ENCODE measurements at regions not wholly inside any gene's neighbourhood (a gene's known extent, or its start where the extent isn't known, plus 50 kb on each side); places are given as distances from the start of the nearest gene placed in this dataset.

- Histone ChIP-seq H3K36me3 (ENCODE audit: control insufficient read depth, insufficient read depth, low read length) (no peaks in the 10 kb centered on the region), H3K27me3 (ENCODE audit: control insufficient read depth, insufficient read depth, low read length) (no peaks in the 10 kb centered on the region), H3K4me1 (ENCODE audit: control insufficient read depth, insufficient read depth, low read length) (no peaks in the 10 kb centered on the region), H3K27ac (ENCODE audit: low read length) (no peak overlapping the region), H3K9me3 (ENCODE audit: control insufficient read depth, low read depth, low read length) (no peaks in the 10 kb centered on the region), H3K4me3 (ENCODE audit: low read length) (no peak overlapping the region)
- WGBS (ENCODE audit: insufficient coverage, low lambda C conversion rate): no CpG with 5 or more reads among the region's 1 CpG
- no peak for DNase-seq
These were observed 253.2 kb upstream of the GRIP1 start for GRCh38 chr12:66932126-66932525.

DNA sequence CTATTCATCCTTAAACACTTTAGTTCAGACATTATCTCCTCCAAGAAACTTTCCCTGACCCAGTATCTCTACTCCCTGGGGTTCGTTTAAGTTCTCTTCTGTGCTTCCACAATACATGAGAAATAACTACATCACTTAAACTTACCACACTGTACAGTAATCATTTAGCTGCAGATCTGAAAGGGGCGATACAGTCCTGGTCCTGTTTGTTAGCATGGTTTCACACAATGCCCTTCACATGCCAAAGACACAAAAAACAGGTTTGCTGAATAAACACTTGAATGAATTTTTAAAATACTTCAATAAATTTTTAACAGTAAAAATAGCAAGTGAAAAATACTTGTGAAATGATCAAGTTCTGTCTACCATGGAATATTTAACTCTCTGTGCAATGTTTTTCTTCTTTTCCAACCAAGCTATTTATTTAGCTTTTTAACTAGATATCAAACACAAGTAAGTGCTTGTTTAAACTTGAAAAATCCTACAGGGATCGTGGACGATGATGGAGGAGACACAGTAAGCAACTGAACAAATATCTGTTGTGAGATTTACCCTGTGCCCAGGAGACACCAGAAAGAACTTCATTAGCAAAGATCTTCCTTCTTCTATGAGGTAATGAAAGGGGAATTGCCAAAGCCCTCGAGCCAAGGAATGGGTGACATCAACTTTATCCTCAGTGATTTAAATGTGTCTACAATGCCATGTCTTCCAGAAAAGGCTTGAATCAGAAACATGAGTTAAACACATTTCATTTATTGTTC is 255.6 kb upstream of the GRIP1 start:
- Histone ChIP-seq H3K9me3 (ENCODE audit: control insufficient read depth, low read depth, low read length) (no peaks in the 10 kb centered on the region), H3K4me1 (ENCODE audit: control insufficient read depth, insufficient read depth, low read length) (no peaks in the 10 kb centered on the region), H3K27me3 (ENCODE audit: control insufficient read depth, insufficient read depth, low read length) (no peaks in the 10 kb centered on the region), H3K27ac (ENCODE audit: low read length) (no peak overlapping the region), H3K36me3 (ENCODE audit: control insufficient read depth, insufficient read depth, low read length) (no peaks in the 10 kb centered on the region), H3K4me3 (ENCODE audit: low read length) (no peak overlapping the region)
- WGBS (ENCODE audit: insufficient coverage, low lambda C conversion rate): 60% methylated on average over 1 of the region's 5 CpGs
- DNase-seq: no peak

DNA sequence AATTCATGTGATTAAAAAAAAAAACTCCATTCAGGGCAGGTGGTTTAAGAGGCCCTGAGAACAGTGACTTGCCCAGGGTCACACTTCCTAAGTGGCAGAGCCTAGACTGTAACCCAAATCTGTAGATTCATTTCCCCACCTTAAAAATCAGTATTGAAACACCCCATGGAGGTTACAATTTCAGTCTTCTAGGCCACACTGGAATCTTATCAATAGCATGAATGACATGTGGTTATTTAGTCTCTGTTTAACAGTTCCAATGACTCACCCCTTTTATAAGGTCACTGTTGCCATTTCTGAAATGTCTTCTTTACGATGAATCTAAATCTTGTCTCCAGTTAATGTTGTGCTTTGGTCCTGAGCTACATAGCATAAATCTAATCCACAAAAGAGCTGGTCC is 262.3 kb upstream of the GRIP1 start:
- H3K36me3 ChIP-seq (ENCODE audit: control insufficient read depth, insufficient read depth, low read length): no peaks in the 10 kb centered on the region
- H3K27ac ChIP-seq (ENCODE audit: low read length): no peak overlapping the region
- H3K27me3 ChIP-seq (ENCODE audit: control insufficient read depth, insufficient read depth, low read length): no peaks in the 10 kb centered on the region
- whole genome bisulfite sequencing (ENCODE audit: insufficient coverage, low lambda C conversion rate): no CpG with 5 or more reads among the region's 1 CpG
- H3K4me3 ChIP-seq (ENCODE audit: low read length): no peak overlapping the region
- no peaks in the 10 kb centered on the region for H3K9me3 ChIP-seq (ENCODE audit: control insufficient read depth, low read depth, low read length)
- DNase-seq: no peak
- H3K4me1 ChIP-seq (ENCODE audit: control insufficient read depth, insufficient read depth, low read length): no peaks in the 10 kb centered on the region

DNA sequence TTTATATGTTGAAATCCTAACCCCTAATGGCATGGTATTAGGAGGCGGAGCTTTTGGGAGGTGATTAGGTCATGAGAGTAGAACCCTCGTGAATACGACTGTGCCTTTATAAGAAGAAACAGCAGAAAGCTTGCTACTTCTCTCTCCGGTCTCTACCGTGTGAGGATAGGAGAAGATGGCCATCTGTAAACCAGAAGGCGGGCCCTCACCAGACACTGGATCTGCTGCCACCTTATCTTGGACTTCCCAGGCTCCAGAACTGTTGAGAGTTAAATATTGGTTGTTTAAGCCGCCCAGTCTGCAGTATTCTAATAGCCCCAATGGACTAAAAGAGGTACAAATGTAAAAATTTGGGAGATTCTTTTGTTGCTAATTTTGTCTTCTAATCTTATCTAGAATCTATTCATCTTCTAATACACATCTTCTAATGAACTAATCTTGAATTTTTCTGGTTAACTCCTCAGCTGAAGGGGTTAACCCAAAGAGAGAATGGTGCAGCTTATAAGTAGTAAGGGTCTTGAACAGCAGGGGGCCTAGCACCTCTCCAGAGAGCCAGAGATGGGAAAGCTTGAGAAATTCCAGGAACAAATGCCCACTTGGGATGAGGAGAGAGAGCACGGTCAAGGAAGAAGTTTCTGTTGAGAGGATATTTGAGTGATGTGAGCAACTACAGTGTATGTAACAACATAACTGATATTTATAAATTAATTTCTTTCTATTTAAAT is 264.0 kb upstream of the GRIP1 start:
- Histone ChIP-seq H3K27ac (ENCODE audit: low read length) (no peak overlapping the region), H3K4me1 (ENCODE audit: control insufficient read depth, insufficient read depth, low read length) (no peaks in the 10 kb centered on the region), H3K27me3 (ENCODE audit: control insufficient read depth, insufficient read depth, low read length) (no peaks in the 10 kb centered on the region), H3K36me3 (ENCODE audit: control insufficient read depth, insufficient read depth, low read length) (no peaks in the 10 kb centered on the region), H3K9me3 (ENCODE audit: control insufficient read depth, low read depth, low read length) (no peaks in the 10 kb centered on the region), H3K4me3 (ENCODE audit: low read length) (no peak overlapping the region)
- no CpG with 5 or more reads among the region's 8 CpGs for WGBS (ENCODE audit: insufficient coverage, low lambda C conversion rate)
- DNase-seq: no peak

- 100% methylated on average over 1 of the region's 2 CpGs for WGBS (ENCODE audit: insufficient coverage, low lambda C conversion rate)
These were observed 265.5 kb upstream of the GRIP1 start for GRCh38 chr12:66944365-66944764.

GRCh38 chr12:66945189-66945817 is 266.4 kb upstream of the GRIP1 start:
- 76% methylated on average over 2 of the region's 6 CpGs for WGBS (ENCODE audit: insufficient coverage, low lambda C conversion rate)
- no peak overlapping the region for H3K27ac ChIP-seq (ENCODE audit: low read length)
- H3K9me3 ChIP-seq (ENCODE audit: control insufficient read depth, low read depth, low read length): no peaks in the 10 kb centered on the region
- no peak overlapping the region for H3K4me3 ChIP-seq (ENCODE audit: low read length)
- no peaks in the 10 kb centered on the region for H3K4me1 ChIP-seq (ENCODE audit: control insufficient read depth, insufficient read depth, low read length)
- no peak for DNase-seq
- no peaks in the 10 kb centered on the region for H3K36me3 ChIP-seq (ENCODE audit: control insufficient read depth, insufficient read depth, low read length)
- H3K27me3 ChIP-seq (ENCODE audit: control insufficient read depth, insufficient read depth, low read length): no peaks in the 10 kb centered on the region

More at GRCh38 chr12:66944365-66944764, 265.5 kb upstream of the GRIP1 start:
- Histone ChIP-seq H3K27me3 (ENCODE audit: control insufficient read depth, insufficient read depth, low read length) (no peaks in the 10 kb centered on the region), H3K4me1 (ENCODE audit: control insufficient read depth, insufficient read depth, low read length) (no peaks in the 10 kb centered on the region), H3K36me3 (ENCODE audit: control insufficient read depth, insufficient read depth, low read length) (no peaks in the 10 kb centered on the region), H3K4me3 (ENCODE audit: low read length) (no peak overlapping the region), H3K9me3 (ENCODE audit: control insufficient read depth, low read depth, low read length) (no peaks in the 10 kb centered on the region), H3K27ac (ENCODE audit: low read length) (no peak overlapping the region)
- DNase-seq: no peak

DNA sequence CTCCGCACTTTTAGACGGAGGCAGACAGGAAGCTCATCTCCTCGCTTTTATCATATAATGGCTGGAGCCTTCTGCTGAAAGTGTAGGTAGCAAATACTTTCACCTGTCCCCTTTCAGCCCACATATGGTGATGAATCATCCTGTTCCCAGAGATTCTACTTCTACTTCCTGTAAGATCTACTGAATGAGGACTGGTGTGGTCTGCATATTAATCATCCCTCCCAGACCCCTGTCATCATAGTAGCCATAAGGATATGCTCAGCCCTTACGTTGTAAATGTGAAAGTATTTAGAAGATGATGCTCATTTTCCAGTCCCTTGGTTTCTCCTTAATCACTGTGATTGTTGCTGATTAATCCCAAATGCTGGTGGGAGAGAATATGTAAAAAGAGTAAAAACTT is 268.2 kb upstream of the GRIP1 start:
- no peaks in the 10 kb centered on the region for H3K9me3 ChIP-seq (ENCODE audit: control insufficient read depth, low read depth, low read length)
- H3K4me3 ChIP-seq (ENCODE audit: low read length): no peak overlapping the region
- H3K27ac ChIP-seq (ENCODE audit: low read length): no peak overlapping the region
- H3K27me3 ChIP-seq (ENCODE audit: control insufficient read depth, insufficient read depth, low read length): no peaks in the 10 kb centered on the region
- H3K36me3 ChIP-seq (ENCODE audit: control insufficient read depth, insufficient read depth, low read length): no peaks in the 10 kb centered on the region
- no peak for DNase-seq
- H3K4me1 ChIP-seq (ENCODE audit: control insufficient read depth, insufficient read depth, low read length): no peaks in the 10 kb centered on the region
- no CpG with 5 or more reads among the region's 4 CpGs for WGBS (ENCODE audit: insufficient coverage, low lambda C conversion rate)

GRCh38 chr12:66952668-66953067 is 273.8 kb upstream of the GRIP1 start:
- 80% methylated on average over 1 of the region's 1 CpG for WGBS (ENCODE audit: insufficient coverage, low lambda C conversion rate)
- DNase-seq: no peak
- no peaks in the 10 kb centered on the region for H3K9me3 ChIP-seq (ENCODE audit: control insufficient read depth, low read depth, low read length)
- no peak overlapping the region for H3K27ac ChIP-seq (ENCODE audit: low read length)
- no peaks in the 10 kb centered on the region for H3K4me1 ChIP-seq (ENCODE audit: control insufficient read depth, insufficient read depth, low read length)
- H3K36me3 ChIP-seq (ENCODE audit: control insufficient read depth, insufficient read depth, low read length): no peaks in the 10 kb centered on the region
- H3K27me3 ChIP-seq (ENCODE audit: control insufficient read depth, insufficient read depth, low read length): no peaks in the 10 kb centered on the region
- H3K4me3 ChIP-seq (ENCODE audit: low read length): no peak overlapping the region

- no peak overlapping the region for H3K4me3 ChIP-seq (ENCODE audit: low read length)
- H3K36me3 ChIP-seq (ENCODE audit: control insufficient read depth, insufficient read depth, low read length): no peaks in the 10 kb centered on the region
- H3K4me1 ChIP-seq (ENCODE audit: control insufficient read depth, insufficient read depth, low read length): no peaks in the 10 kb centered on the region
- H3K27ac ChIP-seq (ENCODE audit: low read length): no peak overlapping the region
- WGBS (ENCODE audit: insufficient coverage, low lambda C conversion rate): no CpG with 5 or more reads among the region's 3 CpGs
- no peaks in the 10 kb centered on the region for H3K27me3 ChIP-seq (ENCODE audit: control insufficient read depth, insufficient read depth, low read length)
- no peaks in the 10 kb centered on the region for H3K9me3 ChIP-seq (ENCODE audit: control insufficient read depth, low read depth, low read length)
- no peak for DNase-seq
These were observed 277.4 kb upstream of the GRIP1 start for GRCh38 chr12:66956300-66956699.

GRCh38 chr12:66959276-66959675 is 280.4 kb upstream of the GRIP1 start:
- Histone ChIP-seq H3K27me3 (ENCODE audit: control insufficient read depth, insufficient read depth, low read length) (no peaks in the 10 kb centered on the region), H3K4me1 (ENCODE audit: control insufficient read depth, insufficient read depth, low read length) (no peaks in the 10 kb centered on the region), H3K9me3 (ENCODE audit: control insufficient read depth, low read depth, low read length) (no peaks in the 10 kb centered on the region), H3K4me3 (ENCODE audit: low read length) (no peak overlapping the region), H3K36me3 (ENCODE audit: control insufficient read depth, insufficient read depth, low read length) (no peaks in the 10 kb centered on the region), H3K27ac (ENCODE audit: low read length) (no peak overlapping the region)
- DNase-seq: no peak
- 11% methylated on average over 1 of the region's 2 CpGs for WGBS (ENCODE audit: insufficient coverage, low lambda C conversion rate)

All from large intestine (tissue), 3 donors.